ENCODE measurements at regions not wholly inside any gene's neighbourhood (a gene's known extent, or its start where the extent isn't known, plus 50 kb on each side); places are given as distances from the start of the nearest gene placed in this dataset.

GRCh38 chr1:58310881-58311280 lies 235.6 kb downstream of the OMA1 start:
- TF ChIP-seq BACH2 (CRISPR knock-in tag; IDR thresholded peaks at IDR 0.05; ENCODE audit: borderline replicate concordance) (no peak), CSRNP3 (CRISPR knock-in tag; IDR thresholded peaks at IDR 0.05) (no peak), CREB5 (CRISPR knock-in tag; IDR thresholded peaks at IDR 0.05; ENCODE audit: low read depth) (no peak), RARB (CRISPR knock-in tag; IDR thresholded peaks at IDR 0.05) (no peak), CSDC2 (CRISPR knock-in tag; IDR thresholded peaks at IDR 0.05) (no peak), ZFP30 (CRISPR knock-in tag; IDR thresholded peaks at IDR 0.05) (no peak)
